Mesendoderm (in vitro differentiated cells): ENCODE measurements at regions not wholly inside any gene's neighbourhood (a gene's known extent, or its start where the extent isn't known, plus 50 kb on each side); places are given as distances from the start of the nearest gene placed in this dataset.

Experiments
- DNase-seq: peaks from one replicate; pipeline ENCODE4 v3.0.0; 2013
- H2AK5ac ChIP-seq: 2 replicates; pipeline ENCODE4 v1.6.1; 2013; ENCODE audit warnings: low read length, inconsistent platforms
- H2BK120ac ChIP-seq: 2 replicates; pipeline ENCODE4 v1.6.1; 2013; ENCODE audit warnings: low read depth, mild to moderate bottlenecking, low read length, moderate library complexity, mixed read lengths
- H2BK15ac ChIP-seq: replicated peaks from 2 replicates; pipeline ENCODE4 v1.6.1; 2013; ENCODE audit warnings: low read depth, mild to moderate bottlenecking, moderate library complexity
- H2BK5ac ChIP-seq: 2 replicates; pipeline ENCODE4 v1.6.1; 2013; ENCODE audit warnings: low read length, inconsistent platforms
- H3K18ac ChIP-seq: 2 replicates; pipeline ENCODE4 v1.6.1; 2013; ENCODE audit warnings: mild to moderate bottlenecking, low read length, mixed read lengths
- H3K23ac ChIP-seq: one replicate; pipeline ENCODE4 v1.6.1; 2013; ENCODE audit warnings: low read length
- H3K27ac ChIP-seq: 2 replicates; pipeline ENCODE4 v1.5.1; 2013; ENCODE audit warnings: low read depth, mild to moderate bottlenecking, inconsistent platforms, low read length, moderate library complexity
- H3K27me3 ChIP-seq: 2 replicates; pipeline ENCODE4 v1.6.1; 2013; ENCODE audit warnings: low read length, control low read depth, mild to moderate bottlenecking, inconsistent platforms; ENCODE audit not compliant: insufficient read depth, poor library complexity
- H3K36me3 ChIP-seq: 2 replicates; pipeline ENCODE4 v1.6.1; 2013; ENCODE audit warnings: low read length, inconsistent platforms; ENCODE audit not compliant: control insufficient read depth, insufficient read depth
- H3K4ac ChIP-seq: one replicate; pipeline ENCODE4 v1.6.1; 2013; ENCODE audit warnings: low read depth, mild to moderate bottlenecking, low read length, moderate library complexity
- H3K4me1 ChIP-seq: 2 replicates; pipeline ENCODE4 v1.6.1; 2013; ENCODE audit warnings: low read depth, low read length, inconsistent platforms; ENCODE audit not compliant: control insufficient read depth
- H3K4me2 ChIP-seq: 2 replicates; pipeline ENCODE4 v1.6.1; 2013; ENCODE audit warnings: low read length
- H3K4me3 ChIP-seq: 2 replicates; pipeline ENCODE4 v1.5.1; 2013; ENCODE audit warnings: mild to moderate bottlenecking, low read length
- H3K56ac ChIP-seq: one replicate; pipeline ENCODE4 v1.6.1; 2013; ENCODE audit warnings: low read length
- H3K79me1 ChIP-seq: 2 replicates; pipeline ENCODE4 v1.6.1; 2013; ENCODE audit warnings: low read length, inconsistent platforms
- H3K79me2 ChIP-seq: 2 replicates; pipeline ENCODE4 v1.6.1; 2013; ENCODE audit warnings: mild to moderate bottlenecking, low read length; ENCODE audit not compliant: control insufficient read depth, insufficient read depth
- H3K9ac ChIP-seq: 2 replicates; pipeline ENCODE4 v1.6.1; 2013; ENCODE audit warnings: low read length, inconsistent platforms
- H4K5ac ChIP-seq: one replicate; pipeline ENCODE4 v1.6.1; 2013; ENCODE audit warnings: low read length
- H4K8ac ChIP-seq: one replicate; pipeline ENCODE4 v1.6.1; 2013; ENCODE audit warnings: low read depth, mild to moderate bottlenecking, control low read depth, low read length, moderate library complexity
- WGBS: extraction: QIAGEN DNeasy Blood & Tissue Kit; methylation state at CpG from one replicate; pipeline ENCODE4 v1.1.7; 2013; ENCODE audit warnings: low lambda C conversion rate, missing lambda C conversion rate; ENCODE audit not compliant: insufficient coverage; ENCODE audit errors: extremely low coverage; 5-methylcytosine and 5-hydroxymethylcytosine counted together

DNA sequence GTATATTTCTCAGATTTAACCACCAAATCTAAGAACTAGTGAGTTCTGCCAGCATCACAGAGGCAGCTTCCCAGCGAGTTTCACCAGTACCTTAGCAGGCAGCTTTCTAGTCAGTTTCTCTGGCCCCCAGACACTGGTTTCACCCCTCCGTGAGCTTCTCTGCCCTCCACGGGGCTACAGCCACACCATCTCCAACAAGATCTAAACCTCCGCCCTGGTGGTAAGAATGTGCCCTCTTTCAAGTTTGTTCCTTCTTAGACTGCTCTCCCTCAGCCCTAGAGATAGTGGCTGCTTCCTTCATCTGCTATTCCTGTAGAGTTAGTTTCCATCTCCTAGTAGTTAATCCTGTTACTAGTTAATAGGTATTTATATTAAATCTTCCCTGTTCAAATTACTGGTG lies 60.5 kb upstream of the TAB3 start:
- Histone ChIP-seq H3K79me2 (no peaks in the 10 kb centered on the region), H2BK5ac (no peak overlapping the region), H3K4me3 (no peak overlapping the region), H3K56ac (no peak overlapping the region), H2BK15ac (no peak overlapping the region), H4K5ac (no peak overlapping the region), H3K4ac (no peak overlapping the region), H4K8ac (no peak overlapping the region), H3K79me1 (no peaks in the 10 kb centered on the region), H3K27ac (no peak overlapping the region), H3K27me3 (no peaks in the 10 kb centered on the region), H2AK5ac (no peak overlapping the region), H3K9ac (no peak overlapping the region), H3K4me2 (no peak overlapping the region), H3K4me1 (no peaks in the 10 kb centered on the region), H3K18ac (no peak overlapping the region), H3K23ac (no peak overlapping the region), H2BK120ac (no peak overlapping the region), H3K36me3 (no peaks in the 10 kb centered on the region)
- peak; percentile 56 for DNase-seq
- no CpG with 5 or more reads among the region's 4 CpGs for WGBS

GRCh38 chrX:30948626-30949025 lies 59.6 kb upstream of the TAB3 start:
- no peak overlapping the region for H3K9ac ChIP-seq
- H2BK15ac ChIP-seq: no peak overlapping the region
- H3K4ac ChIP-seq: no peak overlapping the region
- H4K8ac ChIP-seq: no peak overlapping the region
- no peaks in the 10 kb centered on the region for H3K4me1 ChIP-seq
- H3K27ac ChIP-seq: no peak overlapping the region
- no peak overlapping the region for H3K56ac ChIP-seq
- WGBS: no CpG with 5 or more reads among the region's 3 CpGs
- no peak overlapping the region for H4K5ac ChIP-seq
- H3K4me2 ChIP-seq: no peak overlapping the region
- H2AK5ac ChIP-seq: no peak overlapping the region
- no peak overlapping the region for H2BK5ac ChIP-seq
- H2BK120ac ChIP-seq: no peak overlapping the region
- H3K27me3 ChIP-seq: no peaks in the 10 kb centered on the region
- H3K36me3 ChIP-seq: no peaks in the 10 kb centered on the region
- no peak overlapping the region for H3K4me3 ChIP-seq
- H3K79me2 ChIP-seq: no peaks in the 10 kb centered on the region
- no peaks in the 10 kb centered on the region for H3K79me1 ChIP-seq
- no peak for DNase-seq
- no peak overlapping the region for H3K23ac ChIP-seq
- H3K18ac ChIP-seq: no peak overlapping the region

- no peak overlapping the region for H3K27ac ChIP-seq
- no peak overlapping the region for H3K56ac ChIP-seq
- no peak overlapping the region for H2BK15ac ChIP-seq
- H3K36me3 ChIP-seq: no peaks in the 10 kb centered on the region
- no peak overlapping the region for H3K23ac ChIP-seq
- no peak overlapping the region for H4K5ac ChIP-seq
- no peak overlapping the region for H3K4me2 ChIP-seq
- no peak overlapping the region for H3K4me3 ChIP-seq
- no peaks in the 10 kb centered on the region for H3K4me1 ChIP-seq
- no peaks in the 10 kb centered on the region for H3K79me2 ChIP-seq
- H2BK5ac ChIP-seq: no peak overlapping the region
- H3K18ac ChIP-seq: no peak overlapping the region
- WGBS: no CpG with 5 or more reads among the region's 2 CpGs
- H2BK120ac ChIP-seq: no peak overlapping the region
- no peak for DNase-seq
- no peaks in the 10 kb centered on the region for H3K79me1 ChIP-seq
- no peak overlapping the region for H4K8ac ChIP-seq
- H2AK5ac ChIP-seq: no peak overlapping the region
- no peak overlapping the region for H3K4ac ChIP-seq
- H3K27me3 ChIP-seq: no peaks in the 10 kb centered on the region
- H3K9ac ChIP-seq: no peak overlapping the region
These were observed 59.0 kb upstream of the TAB3 start for GRCh38 chrX:30948051-30948450.

GRCh38 chrX:30943984-30944383 lies 54.9 kb upstream of the TAB3 start:
- no peak overlapping the region for H3K18ac ChIP-seq
- no peak overlapping the region for H3K23ac ChIP-seq
- H3K27ac ChIP-seq: no peak overlapping the region
- H2BK15ac ChIP-seq: no peak overlapping the region
- no peak overlapping the region for H4K5ac ChIP-seq
- no peaks in the 10 kb centered on the region for H3K27me3 ChIP-seq
- no peak overlapping the region for H2BK120ac ChIP-seq
- no peak for DNase-seq
- H2BK5ac ChIP-seq: no peak overlapping the region
- H3K9ac ChIP-seq: no peak overlapping the region
- no peaks in the 10 kb centered on the region for H3K36me3 ChIP-seq
- H3K4me1 ChIP-seq: no peaks in the 10 kb centered on the region
- no peak overlapping the region for H3K4ac ChIP-seq
- no peaks in the 10 kb centered on the region for H3K79me2 ChIP-seq
- no peak overlapping the region for H3K4me3 ChIP-seq
- H3K56ac ChIP-seq: no peak overlapping the region
- H4K8ac ChIP-seq: no peak overlapping the region
- H2AK5ac ChIP-seq: no peak overlapping the region
- H3K4me2 ChIP-seq: no peak overlapping the region
- no peaks in the 10 kb centered on the region for H3K79me1 ChIP-seq

GRCh38 chrX:30941898-30942297 lies 52.8 kb upstream of the TAB3 start:
- H3K4ac ChIP-seq: no peak overlapping the region
- no peak overlapping the region for H3K9ac ChIP-seq
- H3K18ac ChIP-seq: no peak overlapping the region
- H2BK120ac ChIP-seq: no peak overlapping the region
- no peak overlapping the region for H3K23ac ChIP-seq
- H3K4me3 ChIP-seq: no peak overlapping the region
- H3K4me2 ChIP-seq: no peak overlapping the region
- H4K8ac ChIP-seq: no peak overlapping the region
- no peak overlapping the region for H2BK15ac ChIP-seq
- H3K79me1 ChIP-seq: no peaks in the 10 kb centered on the region
- H3K27ac ChIP-seq: no peak overlapping the region
- H3K79me2 ChIP-seq: no peaks in the 10 kb centered on the region
- H4K5ac ChIP-seq: no peak overlapping the region
- H3K27me3 ChIP-seq: no peaks in the 10 kb centered on the region
- no CpG with 5 or more reads among the region's 1 CpG for WGBS
- DNase-seq: no peak
- H3K36me3 ChIP-seq: no peaks in the 10 kb centered on the region
- no peaks in the 10 kb centered on the region for H3K4me1 ChIP-seq
- H2AK5ac ChIP-seq: no peak overlapping the region
- no peak overlapping the region for H2BK5ac ChIP-seq
- H3K56ac ChIP-seq: no peak overlapping the region

- H4K8ac ChIP-seq: no peak overlapping the region
- H3K4ac ChIP-seq: no peak overlapping the region
- no peaks in the 10 kb centered on the region for H3K27me3 ChIP-seq
- H2BK5ac ChIP-seq: no peak overlapping the region
- no CpG with 5 or more reads among the region's 4 CpGs for WGBS
- H3K9ac ChIP-seq: no peak overlapping the region
- no peak overlapping the region for H2AK5ac ChIP-seq
- H2BK15ac ChIP-seq: no peak overlapping the region
- no peak overlapping the region for H3K27ac ChIP-seq
- no peak overlapping the region for H3K4me2 ChIP-seq
- no peak overlapping the region for H3K18ac ChIP-seq
- no peaks in the 10 kb centered on the region for H3K36me3 ChIP-seq
- H4K5ac ChIP-seq: no peak overlapping the region
- H3K4me3 ChIP-seq: no peak overlapping the region
- no peak for DNase-seq
- H3K79me2 ChIP-seq: no peaks in the 10 kb centered on the region
- H3K79me1 ChIP-seq: no peaks in the 10 kb centered on the region
- H2BK120ac ChIP-seq: no peak overlapping the region
- H3K56ac ChIP-seq: no peak overlapping the region
- H3K23ac ChIP-seq: no peak overlapping the region
- no peaks in the 10 kb centered on the region for H3K4me1 ChIP-seq
These were observed 50.9 kb upstream of the TAB3 start for GRCh38 chrX:30939928-30940327.
